Mesenchymal stem cell (in vitro differentiated cells and primary cell): ENCODE measurements at regions not wholly inside any gene's neighbourhood (a gene's known extent, or its start where the extent isn't known, plus 50 kb on each side); places are given as distances from the start of the nearest gene placed in this dataset.

Experiments used
- DNase-seq: peaks from one replicate; pipeline ENCODE4 v3.0.0-alpha.2; 2013
- H2AFZ ChIP-seq: one replicate; pipeline ENCODE4 v1.6.1; 2013; ENCODE audit warnings: low read depth, mild to moderate bottlenecking, control low read depth, inconsistent platforms, low read length, moderate library complexity
- H2AK5ac ChIP-seq: 2 replicates; pipeline ENCODE4 v1.6.1; 2013; ENCODE audit warnings: low read length, moderate library complexity, mild to moderate bottlenecking, inconsistent platforms; ENCODE audit not compliant: severe bottlenecking
- H2BK120ac ChIP-seq: one replicate; pipeline ENCODE4 v1.6.1; 2013; ENCODE audit warnings: low read depth, mild to moderate bottlenecking, inconsistent platforms, low read length, moderate library complexity
- H2BK12ac ChIP-seq, 2 experiments: one replicate each; pipeline ENCODE4 v1.6.1; 2013; ENCODE audit warnings: inconsistent platforms in 2 of 2, low read length in 2 of 2, mild to moderate bottlenecking in 2 of 2, moderate library complexity in 2 of 2, control low read depth in 1 of 2
- H2BK15ac ChIP-seq: one replicate; pipeline ENCODE4 v1.6.1; 2013; ENCODE audit warnings: mild to moderate bottlenecking, low read depth, inconsistent platforms; ENCODE audit not compliant: poor library complexity, severe bottlenecking
- H2BK5ac ChIP-seq: 2 replicates; pipeline ENCODE4 v1.6.1; 2013; ENCODE audit warnings: low read depth, mild to moderate bottlenecking, low read length, control low read depth, inconsistent platforms; ENCODE audit not compliant: poor library complexity, severe bottlenecking
- H3K14ac ChIP-seq, 2 experiments: one replicate each; pipeline ENCODE4 v1.6.1; 2013; ENCODE audit warnings: inconsistent platforms in 2 of 2, low read length in 2 of 2, control low read depth in 1 of 2, mild to moderate bottlenecking in 1 of 2, moderate library complexity in 1 of 2
- H3K18ac ChIP-seq, 2 experiments: one replicate each; pipeline ENCODE4 v1.6.1; 2013; ENCODE audit warnings: inconsistent platforms in 2 of 2, low read length in 2 of 2, control low read depth in 1 of 2, low read depth in 1 of 2, mild to moderate bottlenecking in 1 of 2
- H3K23ac ChIP-seq, 2 experiments: one replicate each; pipeline ENCODE4 v1.6.1; 2013; ENCODE audit warnings: inconsistent platforms in 2 of 2, low read length in 2 of 2, mild to moderate bottlenecking in 2 of 2, moderate library complexity in 2 of 2, control low read depth in 1 of 2
- H3K27ac ChIP-seq: 2 replicates; pipeline ENCODE4 v1.5.1; 2013; ENCODE audit warnings: mild to moderate bottlenecking, moderate library complexity, low read length, control low read depth, inconsistent platforms; ENCODE audit not compliant: poor library complexity, severe bottlenecking
- H3K27me3 ChIP-seq, 2 experiments: 2 replicates each; pipeline versions ENCODE4 v1.6.1 to v1.7.0; 2013; ENCODE audit warnings: low read length in 2 of 2, mild to moderate bottlenecking in 2 of 2, moderate library complexity in 2 of 2, control low read depth in 1 of 2, inconsistent platforms in 1 of 2; ENCODE audit not compliant: control insufficient read depth in 1 of 2, insufficient read depth in 1 of 2
- H3K36me3 ChIP-seq, 2 experiments: 2 replicates each; pipeline versions ENCODE4 v1.6.1 to v1.7.0; 2013; ENCODE audit warnings: low read length in 2 of 2, control low read depth in 1 of 2, inconsistent platforms in 1 of 2, low read depth in 1 of 2, mild to moderate bottlenecking in 1 of 2; ENCODE audit not compliant: insufficient read depth in 2 of 2, control insufficient read depth in 1 of 2
- H3K4ac ChIP-seq, 2 experiments: one replicate each; pipeline ENCODE4 v1.6.1; 2013; ENCODE audit warnings: inconsistent platforms in 2 of 2, low read length in 2 of 2, mild to moderate bottlenecking in 2 of 2, moderate library complexity in 2 of 2, control low read depth in 1 of 2, low read depth in 1 of 2
- H3K4me1 ChIP-seq: 2 replicates; pipeline ENCODE4 v1.6.1; 2013; ENCODE audit warnings: low read depth, low read length, control low read depth; ENCODE audit not compliant: control insufficient read depth, insufficient read depth
- H3K4me2 ChIP-seq: 2 replicates; pipeline ENCODE4 v1.6.1; 2013; ENCODE audit warnings: low read length, mild to moderate bottlenecking, inconsistent platforms; ENCODE audit not compliant: poor library complexity, severe bottlenecking
- H3K4me3 ChIP-seq, 2 experiments: 2 replicates each; pipeline versions ENCODE4 v1.5.1 to v1.7.0; 2013; ENCODE audit warnings: low read length in 2 of 2, mild to moderate bottlenecking in 2 of 2, control low read depth in 1 of 2, low read depth in 1 of 2; ENCODE audit not compliant: insufficient read depth in 1 of 2
- H3K79me1 ChIP-seq: replicated peaks from 2 replicates; pipeline ENCODE4 v1.6.1; 2013; ENCODE audit warnings: mild to moderate bottlenecking, control low read depth, low read length, inconsistent platforms; ENCODE audit not compliant: poor library complexity, severe bottlenecking
- H3K9ac ChIP-seq: 2 replicates; pipeline ENCODE4 v1.7.0; 2013; ENCODE audit warnings: mild to moderate bottlenecking, low read length, moderate library complexity
- H3K9me3 ChIP-seq: 2 replicates; pipeline ENCODE4 v1.7.0; 2013; ENCODE audit warnings: mild to moderate bottlenecking, low read length; ENCODE audit not compliant: control insufficient read depth
- H4K8ac ChIP-seq: one replicate; pipeline ENCODE4 v1.6.1; 2013; ENCODE audit warnings: inconsistent platforms, mild to moderate bottlenecking, low read length, moderate library complexity
- H4K91ac ChIP-seq: one replicate; pipeline ENCODE4 v1.6.1; 2013; ENCODE audit warnings: mild to moderate bottlenecking, low read length, inconsistent platforms
- WGBS: methylation state at CpG from one replicate; pipeline ENCODE4 v1.1.7; 2013; ENCODE audit warnings: mixed read lengths; 5-methylcytosine and 5-hydroxymethylcytosine counted together

- Histone ChIP-seq H3K4me3 (no peak overlapping the region), H2AFZ (no peak overlapping the region), H4K91ac (no peak overlapping the region), H3K4ac (no peak overlapping the region), H3K4me1 (no peaks in the 10 kb centered on the region), H2BK12ac (no peak overlapping the region), H3K9me3 (peaks cover 12% of the 10 kb centered on the region), H3K14ac (no peak overlapping the region), H3K18ac (no peak overlapping the region), H3K4me2 (no peak overlapping the region), H2AK5ac (no peak overlapping the region), H3K36me3 (no peaks in the 10 kb centered on the region), H3K27me3 (peaks cover 0 to 10% of the 10 kb centered on the region in 2 experiments), H4K8ac (no peak overlapping the region), H2BK15ac (no peak overlapping the region), H3K79me1 (no peaks in the 10 kb centered on the region), H2BK5ac (no peak overlapping the region), H2BK120ac (no peak overlapping the region), H3K23ac (no peak overlapping the region), H3K9ac (no peak overlapping the region), H3K27ac (no peak overlapping the region)
- WGBS = 5% methylated on average over 1 of the region's 2 CpGs
- DNase-seq = no peak
Measured at GRCh38 chr14:23801766-23802165, 151.8 kb upstream of the DHRS4 start.

- Histone ChIP-seq H3K27ac (no peak overlapping the region), H3K4me3 (no peak overlapping the region), H3K9me3 (peaks cover 12% of the 10 kb centered on the region), H4K8ac (no peak overlapping the region), H2AFZ (no peak overlapping the region), H3K27me3 (no peaks in the 10 kb centered on the region), H2BK12ac (no peak overlapping the region), H2BK15ac (no peak overlapping the region), H3K36me3 (no peaks in the 10 kb centered on the region), H3K4me2 (no peak overlapping the region), H3K4ac (no peak overlapping the region), H4K91ac (no peak overlapping the region), H3K18ac (no peak overlapping the region), H3K14ac (no peak overlapping the region), H3K9ac (no peak overlapping the region), H2BK120ac (no peak overlapping the region), H3K4me1 (no peaks in the 10 kb centered on the region), H2AK5ac (no peak overlapping the region), H3K79me1 (no peaks in the 10 kb centered on the region), H3K23ac (no peak overlapping the region), H2BK5ac (no peak overlapping the region)
- 40% methylated on average over 3 of the region's 3 CpGs for WGBS
- no peak for DNase-seq
Measured at GRCh38 chr14:23804817-23805216, 148.8 kb upstream of the DHRS4 start.

- Histone ChIP-seq H3K9me3 (peaks cover 12% of the 10 kb centered on the region), H4K8ac (no peak overlapping the region), H3K36me3 (no peaks in the 10 kb centered on the region), H3K23ac (no peak overlapping the region), H2BK12ac (no peak overlapping the region), H3K18ac (no peak overlapping the region), H3K79me1 (no peaks in the 10 kb centered on the region), H3K27me3 (no peaks in the 10 kb centered on the region), H3K4me1 (peaks cover 1% of the 10 kb centered on the region), H2BK5ac (no peak overlapping the region), H3K4me3 (no peak overlapping the region), H2BK15ac (no peak overlapping the region), H3K14ac (no peak overlapping the region), H4K91ac (no peak overlapping the region), H3K4me2 (no peak overlapping the region), H3K9ac (no peak overlapping the region), H2AK5ac (no peak overlapping the region), H2BK120ac (no peak overlapping the region), H3K4ac (no peak overlapping the region), H3K27ac (no peak overlapping the region), H2AFZ (no peak overlapping the region)
- DNase-seq = no peak
Measured at GRCh38 chr14:23805761-23806160, 147.8 kb upstream of the DHRS4 start.

GRCh38 chr14:23814527-23815256 lies 138.9 kb upstream of the DHRS4 start:
- Histone ChIP-seq H3K18ac (no peak overlapping the region), H3K27me3 (peaks cover 0 to 5% of the 10 kb centered on the region in 2 experiments), H2BK120ac (no peak overlapping the region), H3K27ac (no peak overlapping the region), H4K8ac (no peak overlapping the region), H4K91ac (no peak overlapping the region), H3K23ac (no peak overlapping the region), H2BK5ac (no peak overlapping the region), H2AFZ (no peak overlapping the region), H2AK5ac (no peak overlapping the region), H3K4me2 (no peak overlapping the region), H3K4me3 (no peak overlapping the region), H3K79me1 (no peaks in the 10 kb centered on the region), H3K4ac (no peak overlapping the region), H2BK15ac (no peak overlapping the region), H3K14ac (no peak overlapping the region), H2BK12ac (no peak overlapping the region), H3K9me3 (peaks cover 14% of the 10 kb centered on the region), H3K4me1 (peaks cover 1% of the 10 kb centered on the region), H3K36me3 (no peaks in the 10 kb centered on the region), H3K9ac (no peak overlapping the region)
- DNase-seq = no peak
- WGBS = 80% methylated on average over 6 of the region's 6 CpGs
